ENCODE measurements at regions not wholly inside any gene's neighbourhood (a gene's known extent, or its start where the extent isn't known, plus 50 kb on each side); places are given as distances from the start of the nearest gene placed in this dataset.

- peaks cover 32% of the 10 kb centered on the region for H3K4me1 ChIP-seq (ENCODE audit: insufficient read depth)
- Mint-ChIP-seq H3K4me3 (no peak overlapping the region), H3K9me3 (no peaks in the 10 kb centered on the region), H3K27ac (no peak overlapping the region), H3K4me1 (peaks cover 41% of the 10 kb centered on the region), H3K36me3 (ENCODE audit: low read depth) (0 out of 3 replicates have a peak, but pooled peaks cover 2% of the 10 kb centered on the region), H3K27me3 (ENCODE audit: insufficient read depth, low read depth, poor library complexity) (peaks cover 3% of the 10 kb centered on the region)
- H2AFZ ChIP-seq = peak overlapping the region; percentile 69; the same call in 1 of the 2 replicates
- TF ChIP-seq EZH2phosphoT487 (IDR thresholded peaks at IDR 0.05; ENCODE audit: unreplicated experiment) = no peak
- TF ChIP-seq CTCF (conservative IDR thresholded peaks at IDR 0.05; ENCODE audit: low read depth in 2 of 2) = no peak
- TF ChIP-seq ZNF462 (CRISPR knock-in tag; IDR thresholded peaks at IDR 0.05) = no peak
- no peak for TF ChIP-seq NANOG (IDR thresholded peaks at IDR 0.05; ENCODE audit: borderline replicate concordance)
- TF ChIP-seq ETS1 (IDR thresholded peaks at IDR 0.05) = no peak
- no peak for TF ChIP-seq REST (IDR thresholded peaks at IDR 0.05; ENCODE audit: unreplicated experiment)
- no peak for TF ChIP-seq JUNB (IDR thresholded peaks at IDR 0.05; ENCODE audit: unreplicated experiment)
- no peak for TF ChIP-seq STAT1 (IDR thresholded peaks at IDR 0.05; ENCODE audit: unreplicated experiment)
- TF ChIP-seq EZH2 (IDR thresholded peaks at IDR 0.05; ENCODE audit: low read depth, unreplicated experiment) = no peak
- TF ChIP-seq ZNF331 (CRISPR knock-in tag; IDR thresholded peaks at IDR 0.05; ENCODE audit: low read depth) = no peak
- no peak for TF ChIP-seq POLR2AphosphoS5 (IDR thresholded peaks at IDR 0.05; ENCODE audit: low read depth)
- no peak for TF ChIP-seq ZNF114 (CRISPR knock-in tag; IDR thresholded peaks at IDR 0.05)
- no peak for TF ChIP-seq CREB1 (CRISPR knock-in tag; IDR thresholded peaks at IDR 0.05; ENCODE audit: low read depth)
- H3K36me3 ChIP-seq (ENCODE audit: insufficient read depth) = no peaks in the 10 kb centered on the region
- H3K9me2 ChIP-seq (ENCODE audit: insufficient read depth) = no peaks in the 10 kb centered on the region
- no peak overlapping the region for H3K4me3 ChIP-seq
- ATAC-seq (no peak), DNase-seq (ENCODE audit: low spot score) (no peak)
- H3F3A ChIP-seq (replicated peaks; ENCODE audit: low read depth) = no peaks in the 10 kb centered on the region
- H3K4me2 ChIP-seq = no peak overlapping the region
- H3K27me3 ChIP-seq (ENCODE audit: insufficient read depth) = no peaks in the 10 kb centered on the region
- H4K20me1 ChIP-seq (replicated peaks; ENCODE audit: insufficient read depth) = no peaks in the 10 kb centered on the region
- no peaks in the 10 kb centered on the region for H3K79me2 ChIP-seq (replicated peaks; ENCODE audit: insufficient read depth)
- H3K27ac ChIP-seq (ENCODE audit: low read depth) = no peak overlapping the region
Observed at GRCh38 chr6:106750142-106750918, 121.0 kb downstream of the QRSL1 start.

All from GM23338 (cell line).